H9 (cell line): ENCODE measurements at regions not wholly inside any gene's neighbourhood (a gene's known extent, or its start where the extent isn't known, plus 50 kb on each side); places are given as distances from the start of the nearest gene placed in this dataset.

Source experiments
- DNase-seq: peaks from one replicate; pipeline ENCODE4 v3.0.0-alpha.2; 2017
- H2AFZ ChIP-seq: one replicate; pipeline ENCODE4 v1.6.1; 2013; ENCODE audit warnings: mild to moderate bottlenecking, low read length, control low read depth, moderate library complexity
- H2AK5ac ChIP-seq: 2 replicates; pipeline ENCODE4 v1.6.1; 2013; ENCODE audit warnings: low read length, control low read depth, mixed read lengths; ENCODE audit not compliant: insufficient read length
- H2BK120ac ChIP-seq: one replicate; pipeline ENCODE4 v1.6.1; 2013; ENCODE audit warnings: low read depth, mild to moderate bottlenecking, low read length, control low read depth, inconsistent platforms; ENCODE audit not compliant: poor library complexity, severe bottlenecking
- H2BK12ac ChIP-seq: 2 replicates; pipeline ENCODE4 v1.6.1; 2013; ENCODE audit warnings: low read length, control low read depth, mixed read lengths, low read depth; ENCODE audit not compliant: insufficient read length
- H2BK15ac ChIP-seq: 2 replicates; pipeline ENCODE4 v1.6.1; 2013; ENCODE audit warnings: low read depth, low read length, control low read depth
- H2BK20ac ChIP-seq: one replicate; pipeline ENCODE4 v1.6.1; 2013; ENCODE audit warnings: low read depth, mild to moderate bottlenecking, low read length, control low read depth, inconsistent platforms; ENCODE audit not compliant: poor library complexity, severe bottlenecking
- H2BK5ac ChIP-seq: 2 replicates; pipeline ENCODE4 v1.6.1; 2013; ENCODE audit warnings: low read length, control low read depth, mixed read lengths; ENCODE audit not compliant: insufficient read length
- H3K14ac ChIP-seq: 2 replicates; pipeline ENCODE4 v1.6.1; 2013; ENCODE audit warnings: low read length, control low read depth; ENCODE audit not compliant: insufficient read depth
- H3K18ac ChIP-seq: 2 replicates; pipeline ENCODE4 v1.6.1; 2013; ENCODE audit warnings: low read depth, mild to moderate bottlenecking, mixed read lengths, low read length, control low read depth; ENCODE audit not compliant: insufficient read length
- H3K23ac ChIP-seq: 2 replicates; pipeline ENCODE4 v1.6.1; 2013; ENCODE audit warnings: low read length, control low read depth, mixed read lengths, low read depth; ENCODE audit not compliant: insufficient read length
- H3K23me2 ChIP-seq: 2 replicates; pipeline ENCODE4 v1.6.1; 2013; ENCODE audit warnings: low read depth, mild to moderate bottlenecking, mixed read lengths, low read length, control low read depth; ENCODE audit not compliant: insufficient read length, poor library complexity, severe bottlenecking
- H3K27ac ChIP-seq: 2 replicates; pipeline ENCODE4 v1.5.1; 2013; ENCODE audit warnings: low read length, control low read depth, mixed read lengths, low read depth; ENCODE audit not compliant: insufficient read length
- H3K27me3 ChIP-seq: 2 replicates; pipeline ENCODE4 v1.6.1; 2013; ENCODE audit warnings: low read length, control low read depth, inconsistent platforms; ENCODE audit not compliant: insufficient read depth
- H3K4ac ChIP-seq: 2 replicates; pipeline ENCODE4 v1.6.1; 2013; ENCODE audit warnings: low read depth, mild to moderate bottlenecking, control low read depth, inconsistent platforms, low read length, moderate library complexity
- H3K4me1 ChIP-seq: 2 replicates; pipeline ENCODE4 v1.6.1; 2013; ENCODE audit warnings: low read length, control low read depth, inconsistent platforms; ENCODE audit not compliant: insufficient read depth
- H3K4me2 ChIP-seq: 2 replicates; pipeline ENCODE4 v1.6.1; 2013; ENCODE audit warnings: low read length, control low read depth, mixed read lengths; ENCODE audit not compliant: insufficient read length, insufficient read depth
- H3K56ac ChIP-seq: 2 replicates; pipeline ENCODE4 v1.6.1; 2013; ENCODE audit warnings: low read depth, mild to moderate bottlenecking, mixed read lengths, low read length, control low read depth; ENCODE audit not compliant: insufficient read length
- H3K79me1 ChIP-seq: 2 replicates; pipeline ENCODE4 v1.6.1; 2013; ENCODE audit warnings: low read depth, mild to moderate bottlenecking, moderate library complexity, low read length, control low read depth, inconsistent platforms; ENCODE audit not compliant: insufficient read depth, poor library complexity, severe bottlenecking
- H3K79me2 ChIP-seq: 2 replicates; pipeline ENCODE4 v1.6.1; 2013; ENCODE audit warnings: low read length, control low read depth, inconsistent platforms; ENCODE audit not compliant: insufficient read depth
- H3K9ac ChIP-seq: 2 replicates; pipeline ENCODE4 v1.6.1; 2013; ENCODE audit warnings: low read length, control low read depth, mixed read lengths; ENCODE audit not compliant: insufficient read length; ENCODE audit errors: extremely low read depth
- H3K9me3 ChIP-seq: one replicate; pipeline ENCODE4 v1.6.1; 2013; ENCODE audit warnings: low read depth, low read length, inconsistent platforms; ENCODE audit not compliant: control insufficient read depth
- H3T11ph ChIP-seq: one replicate; pipeline ENCODE4 v1.6.1; 2013; ENCODE audit warnings: mild to moderate bottlenecking, low read length, control low read depth, inconsistent platforms
- H4K20me1 ChIP-seq: one replicate; pipeline ENCODE4 v1.6.1; 2013; ENCODE audit not compliant: control insufficient read depth, insufficient read length, insufficient read depth
- H4K5ac ChIP-seq: 2 replicates; pipeline ENCODE4 v1.6.1; 2013; ENCODE audit warnings: low read depth, mild to moderate bottlenecking, mixed read lengths, low read length, control low read depth; ENCODE audit not compliant: insufficient read length
- H4K8ac ChIP-seq: replicated peaks from 2 replicates; pipeline ENCODE4 v1.6.1; 2013; ENCODE audit warnings: low read length, control low read depth, mixed read lengths, low read depth; ENCODE audit not compliant: insufficient read length
- H4K91ac ChIP-seq: 2 replicates; pipeline ENCODE4 v1.6.1; 2013; ENCODE audit warnings: low read depth, mild to moderate bottlenecking, moderate library complexity, mixed read lengths, low read length, control low read depth; ENCODE audit not compliant: insufficient read length
- H3K27ac Mint-ChIP-seq, 3 experiments: 2 replicates in 2 of 3; 3 replicates in 1 of 3; pipeline ENCODE4 v1.8.0; 2020 to 2021; ENCODE audit warnings: mixed read lengths in 3 of 3, mild to moderate bottlenecking in 1 of 3, moderate library complexity in 1 of 3
- H3K27me3 Mint-ChIP-seq: 2 replicates; pipeline ENCODE4 v1.8.0; 2021; ENCODE audit warnings: low read depth, mild to moderate bottlenecking, moderate library complexity, mixed read lengths
- H3K36me3 Mint-ChIP-seq, 3 experiments: 2 replicates in 2 of 3; 3 replicates in 1 of 3; pipeline ENCODE4 v1.8.0; 2020 to 2021; ENCODE audit warnings: low read depth in 3 of 3, mixed read lengths in 3 of 3; ENCODE audit not compliant: insufficient read depth in 1 of 3
- H3K4me1 Mint-ChIP-seq, 2 experiments: 2 replicates each; pipeline ENCODE4 v1.8.0; 2020; ENCODE audit warnings: mixed read lengths in 2 of 2
- H3K4me3 Mint-ChIP-seq, 2 experiments: 2 replicates in 1 of 2; 3 replicates in 1 of 2; pipeline ENCODE4 v1.8.0; 2020 to 2021; ENCODE audit warnings: mild to moderate bottlenecking in 2 of 2, mixed read lengths in 2 of 2, moderate library complexity in 1 of 2
- H3K9me3 Mint-ChIP-seq, 2 experiments: 2 replicates in 1 of 2; 3 replicates in 1 of 2; pipeline ENCODE4 v1.8.0; 2020; ENCODE audit warnings: mild to moderate bottlenecking in 2 of 2, mixed read lengths in 2 of 2, moderate library complexity in 1 of 2
- WGBS: extraction: QIAGEN DNeasy Blood & Tissue Kit; methylation state at CpG from one replicate; pipeline ENCODE4 v1.1.7; 2013; ENCODE audit warnings: missing lambda C conversion rate, low lambda C conversion rate, mixed read lengths; ENCODE audit not compliant: insufficient read length; ENCODE audit errors: extremely low coverage; 5-methylcytosine and 5-hydroxymethylcytosine counted together
- TF ChIP-seq, protein P1 (sequence below): fragments of 200-600 bp; sonication (generic); conservative IDR thresholded peaks from 3 replicates; pipeline ENCODE4 v1.8.0; 2021; ENCODE audit warnings: antibody characterized with exemption, mild to moderate bottlenecking

GRCh38 chr13:105259426-105259825, 1276.0 kb downstream of the EFNB2 start:
- H3K27me3 Mint-ChIP-seq = no peaks in the 10 kb centered on the region
- H2BK20ac ChIP-seq = no peak overlapping the region
- no peak overlapping the region for H3K18ac ChIP-seq
- H3K4me2 ChIP-seq = no peak overlapping the region
- WGBS = no CpG with 5 or more reads among the region's 6 CpGs
- no peak overlapping the region for H3K56ac ChIP-seq
- H3K4ac ChIP-seq = no peak overlapping the region
- H3K79me1 ChIP-seq = no peaks in the 10 kb centered on the region
- no peaks in the 10 kb centered on the region for H3K36me3 Mint-ChIP-seq
- no peaks in the 10 kb centered on the region for H3K27me3 ChIP-seq
- H3K9ac ChIP-seq = no peak overlapping the region
- no peak overlapping the region for H2BK12ac ChIP-seq
- H3K9me3 ChIP-seq = no peaks in the 10 kb centered on the region
- H3K4me1 Mint-ChIP-seq = peaks cover 0 to 7% of the 10 kb centered on the region in 2 experiments; a peak in 2 of 4 replicates
- no peaks in the 10 kb centered on the region for H3K23me2 ChIP-seq
- no peak overlapping the region for H4K5ac ChIP-seq
- H3K27ac Mint-ChIP-seq = no peak overlapping the region
- H2BK5ac ChIP-seq = no peak overlapping the region
- H3T11ph ChIP-seq = no peak overlapping the region
- no peak overlapping the region for H2BK15ac ChIP-seq
- H3K9me3 Mint-ChIP-seq = no peaks in the 10 kb centered on the region
- no peak overlapping the region for H4K91ac ChIP-seq
- H4K20me1 ChIP-seq = no peaks in the 10 kb centered on the region
- no peak overlapping the region for H2AK5ac ChIP-seq
- H3K23ac ChIP-seq = no peak overlapping the region
- H3K27ac ChIP-seq = no peak overlapping the region
- H3K14ac ChIP-seq = no peak overlapping the region
- H2BK120ac ChIP-seq = no peak overlapping the region
- no peak for DNase-seq
- H3K79me2 ChIP-seq = no peaks in the 10 kb centered on the region
- H4K8ac ChIP-seq = no peak overlapping the region
- H2AFZ ChIP-seq = no peak overlapping the region
- H3K4me1 ChIP-seq = no peaks in the 10 kb centered on the region
- no peak overlapping the region for H3K4me3 Mint-ChIP-seq
- TF ChIP-seq, protein P1, sequence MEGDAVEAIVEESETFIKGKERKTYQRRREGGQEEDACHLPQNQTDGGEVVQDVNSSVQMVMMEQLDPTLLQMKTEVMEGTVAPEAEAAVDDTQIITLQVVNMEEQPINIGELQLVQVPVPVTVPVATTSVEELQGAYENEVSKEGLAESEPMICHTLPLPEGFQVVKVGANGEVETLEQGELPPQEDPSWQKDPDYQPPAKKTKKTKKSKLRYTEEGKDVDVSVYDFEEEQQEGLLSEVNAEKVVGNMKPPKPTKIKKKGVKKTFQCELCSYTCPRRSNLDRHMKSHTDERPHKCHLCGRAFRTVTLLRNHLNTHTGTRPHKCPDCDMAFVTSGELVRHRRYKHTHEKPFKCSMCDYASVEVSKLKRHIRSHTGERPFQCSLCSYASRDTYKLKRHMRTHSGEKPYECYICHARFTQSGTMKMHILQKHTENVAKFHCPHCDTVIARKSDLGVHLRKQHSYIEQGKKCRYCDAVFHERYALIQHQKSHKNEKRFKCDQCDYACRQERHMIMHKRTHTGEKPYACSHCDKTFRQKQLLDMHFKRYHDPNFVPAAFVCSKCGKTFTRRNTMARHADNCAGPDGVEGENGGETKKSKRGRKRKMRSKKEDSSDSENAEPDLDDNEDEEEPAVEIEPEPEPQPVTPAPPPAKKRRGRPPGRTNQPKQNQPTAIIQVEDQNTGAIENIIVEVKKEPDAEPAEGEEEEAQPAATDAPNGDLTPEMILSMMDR = no peak
